ENCODE measurements at regions not wholly inside any gene's neighbourhood (a gene's known extent, or its start where the extent isn't known, plus 50 kb on each side); places are given as distances from the start of the nearest gene placed in this dataset.

DNA sequence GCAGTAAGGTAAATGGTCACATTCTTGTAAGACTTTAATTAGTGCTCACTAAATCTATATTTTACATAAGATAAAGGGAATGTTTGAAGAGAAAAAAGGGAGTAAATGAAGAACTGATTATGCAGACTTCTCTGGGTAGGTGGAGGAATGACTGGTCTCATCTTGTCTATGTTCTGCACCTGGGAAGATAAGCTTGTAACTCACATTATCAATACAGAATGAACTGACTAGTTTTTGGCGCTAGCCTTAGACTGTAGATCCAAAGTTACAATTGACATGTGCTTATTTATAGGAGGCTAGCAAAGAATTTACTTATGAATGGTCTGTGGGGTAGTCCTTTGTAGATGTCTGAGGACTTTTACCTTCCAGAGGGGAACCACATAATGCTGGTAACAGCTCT is 214.9 kb upstream of the RAB4A start (continued):
- no peak for TF ChIP-seq ZBTB3 (CRISPR knock-in tag; IDR thresholded peaks at IDR 0.05; ENCODE audit: borderline replicate concordance, low read depth)
- TF ChIP-seq FOXO4 (CRISPR knock-in tag; conservative IDR thresholded peaks at IDR 0.05) = no peak
- no peak for TF ChIP-seq SYNCRIP (IDR thresholded peaks at IDR 0.05; ENCODE audit: insufficient read depth, low read depth, low read length)
- no peak for TF ChIP-seq SMARCC2 (IDR thresholded peaks at IDR 0.05)
- no peak for TF ChIP-seq ZNF225 (CRISPR knock-in tag; IDR thresholded peaks at IDR 0.05)
- no peak for TF ChIP-seq TBP (CRISPR knock-in tag; IDR thresholded peaks at IDR 0.05)

DNA sequence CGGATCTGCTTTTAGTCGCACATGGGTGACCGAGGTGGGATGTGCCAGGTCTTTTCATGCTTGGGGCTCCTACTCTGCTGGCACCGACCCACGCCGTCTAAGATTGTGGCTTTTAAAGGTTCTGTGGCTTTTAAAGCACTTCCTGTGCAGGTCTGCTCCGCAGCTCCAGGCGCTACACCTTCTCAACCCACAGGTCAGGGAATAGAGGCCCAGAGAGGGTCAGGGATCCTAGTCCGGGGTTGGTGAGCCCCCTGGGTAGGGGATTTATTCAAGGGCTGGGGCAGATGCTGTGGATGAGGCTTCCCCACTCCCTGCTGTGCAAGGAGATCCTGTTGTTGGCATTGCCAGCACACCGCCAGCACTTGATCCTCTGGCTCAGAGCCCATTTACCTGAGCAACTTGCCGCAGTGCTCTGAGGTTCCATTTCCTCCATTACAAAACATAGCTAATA is 212.8 kb upstream of the RAB4A start:
- Histone ChIP-seq H3K9ac (ENCODE audit: insufficient read depth, low read depth, low read length) (no peak overlapping the region), H3K4me2 (ENCODE audit: low read depth, low read length) (no peak overlapping the region), H3K27me3 (ENCODE audit: control insufficient read depth in 1 of 2, insufficient read depth in 2 of 2, low read length in 2 of 2) (no peaks in the 10 kb centered on the region), H3K4me3 (replicated peaks in 1 of 3; ENCODE audit: insufficient read depth in 1 of 3, low read depth in 2 of 3, low read length in 3 of 3) (no peak overlapping the region), H3K27ac (ENCODE audit: extremely low read length, insufficient read depth, low read length) (no peak overlapping the region), H4K20me1 (ENCODE audit: insufficient read depth, low read length) (no peaks in the 10 kb centered on the region), H2AFZ (ENCODE audit: low read length) (no peak overlapping the region), H3K36me3 (replicated peaks in 1 of 2; ENCODE audit: control insufficient read depth in 1 of 2, insufficient read depth in 2 of 2, low read length in 2 of 2) (no peaks in the 10 kb centered on the region), H3K4me1 (ENCODE audit: insufficient read depth, low read length) (peaks cover 63% of the 10 kb centered on the region), H3K9me3 (ENCODE audit: low read length) (no peaks in the 10 kb centered on the region), H3K79me2 (ENCODE audit: insufficient read depth, low read length) (no peaks in the 10 kb centered on the region)
- DNase-seq (ENCODE audit: low spot score) (no peak), ATAC-seq (no peak), FAIRE-seq (no peak)
- POLR2A ChIA-PET = no interaction called here
- no peak for TF ChIP-seq HNRNPUL1 (IDR thresholded peaks at IDR 0.05; ENCODE audit: low read depth, low read length)
- no peak for TF ChIP-seq SMC3 (IDR thresholded peaks at IDR 0.05; ENCODE audit: low read length)
- in situ Hi-C loops (cut with HindIII; ENCODE audit: extremely low pct_ligation_motif_present, low pct_unique_long_range_greater_than_20kb) = no loop called here
- intact Hi-C loops (cut with micrococcal nuclease; ENCODE audit: unreplicated experiment) = no loop called here
- CTCF ChIA-PET (ENCODE audit: low intra/inter-chr PET ratio, low total read pairs) = no interaction called here
- WGBS (ENCODE audit: low lambda C conversion rate) = 94% methylated on average over 10 of the region's 11 CpGs
- no TSS peak for BruUV-seq (replicated peaks)

Measured in HepG2 (cell line).